ENCODE measurements at regions not wholly inside any gene's neighbourhood (a gene's known extent, or its start where the extent isn't known, plus 50 kb on each side); places are given as distances from the start of the nearest gene placed in this dataset.

DNA sequence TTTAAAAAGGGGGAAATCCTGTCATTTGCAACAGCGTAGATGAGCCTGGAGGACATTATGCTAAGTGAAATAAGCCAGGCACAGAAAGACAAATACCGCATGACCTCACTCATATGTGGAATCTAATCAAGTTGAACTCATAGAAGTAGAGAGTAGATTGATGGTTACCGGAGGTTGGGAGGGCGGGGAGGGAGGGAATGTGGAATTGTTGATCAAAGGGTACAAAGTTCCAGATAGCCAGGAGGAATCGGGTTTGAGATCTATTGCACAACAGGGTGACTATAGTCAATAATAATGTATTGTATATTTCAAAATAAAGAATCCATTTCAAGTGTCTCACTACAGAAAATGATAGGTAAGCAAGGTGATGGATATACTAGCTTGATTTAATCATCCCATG is 393.2 kb downstream of the BCOR start:
- Histone ChIP-seq H3K9me2 (replicated peaks; ENCODE audit: control insufficient read depth, low read length) (no peaks in the 10 kb centered on the region), H3K27ac (ENCODE audit: low read depth, low read length) (no peak overlapping the region), H3F3A (ENCODE audit: control insufficient read depth, insufficient read depth) (no peaks in the 10 kb centered on the region), H3K79me2 (ENCODE audit: control insufficient read depth, low read length) (no peaks in the 10 kb centered on the region), H4K20me1 (ENCODE audit: control insufficient read depth, insufficient read depth, low read depth, low read length) (no peaks in the 10 kb centered on the region), H3K36me3 (ENCODE audit: control insufficient read depth, low read length) (no peaks in the 10 kb centered on the region), H3K9me3 (ENCODE audit: control insufficient read depth, insufficient read depth, low read length) (no peaks in the 10 kb centered on the region), H3K4me2 (ENCODE audit: low read length) (no peak overlapping the region), H3K4me1 (ENCODE audit: control insufficient read depth, low read length) (no peaks in the 10 kb centered on the region), H3K4me3 (ENCODE audit: low read length) (no peak overlapping the region), H3K27me3 (ENCODE audit: control insufficient read depth, low read length) (no peaks in the 10 kb centered on the region; the same call in 1 of the 2 replicates)
- no peak for TF ChIP-seq CTCF (IDR thresholded peaks at IDR 0.05; ENCODE audit: low read depth, low read length, poor library complexity, severe bottlenecking)
- TF ChIP-seq EZH2phosphoT487 (IDR thresholded peaks at IDR 0.05; ENCODE audit: borderline replicate concordance, low read length): no peak

- TF ChIP-seq CTCF (IDR thresholded peaks at IDR 0.05; ENCODE audit: low read depth, low read length, poor library complexity, severe bottlenecking): no peak
- no peak for TF ChIP-seq EZH2phosphoT487 (IDR thresholded peaks at IDR 0.05; ENCODE audit: borderline replicate concordance, low read length)
- Histone ChIP-seq H3K36me3 (ENCODE audit: control insufficient read depth, low read length) (no peaks in the 10 kb centered on the region), H3K27me3 (ENCODE audit: control insufficient read depth, low read length) (no peaks in the 10 kb centered on the region; the same call in 1 of the 2 replicates), H3K4me2 (ENCODE audit: low read length) (no peak overlapping the region), H3K79me2 (ENCODE audit: control insufficient read depth, low read length) (no peaks in the 10 kb centered on the region), H3K4me3 (ENCODE audit: low read length) (no peak overlapping the region), H3K9me2 (replicated peaks; ENCODE audit: control insufficient read depth, low read length) (no peaks in the 10 kb centered on the region), H3F3A (ENCODE audit: control insufficient read depth, insufficient read depth) (no peaks in the 10 kb centered on the region), H3K9me3 (ENCODE audit: control insufficient read depth, insufficient read depth, low read length) (no peaks in the 10 kb centered on the region), H3K4me1 (ENCODE audit: control insufficient read depth, low read length) (no peaks in the 10 kb centered on the region), H3K27ac (ENCODE audit: low read depth, low read length) (no peak overlapping the region), H4K20me1 (ENCODE audit: control insufficient read depth, insufficient read depth, low read depth, low read length) (no peaks in the 10 kb centered on the region)
Measured at GRCh38 chrX:39705290-39705689, 392.5 kb downstream of the BCOR start.

DNA sequence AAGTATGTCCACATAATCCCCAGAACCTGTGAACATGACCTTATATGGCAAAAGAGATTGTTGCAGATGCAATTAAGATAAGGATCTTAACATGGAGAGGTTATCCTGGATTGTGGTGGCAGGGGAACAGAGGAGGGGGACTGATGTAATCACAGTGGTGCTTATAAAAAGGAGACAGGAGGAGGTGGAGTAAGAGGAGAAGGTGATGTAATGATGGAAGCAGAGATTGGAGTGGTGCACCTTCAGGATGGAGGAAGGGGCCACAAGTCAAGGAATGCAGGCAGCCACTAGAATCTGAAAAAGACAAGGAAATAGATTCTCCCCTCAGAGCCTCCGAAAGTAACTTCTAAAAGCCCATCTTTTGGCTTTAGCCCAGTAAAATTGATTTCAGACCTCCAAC is 388.4 kb downstream of the BCOR start:
- no peak overlapping the region for H3K4me2 ChIP-seq (ENCODE audit: low read length)
- H3F3A ChIP-seq (ENCODE audit: control insufficient read depth, insufficient read depth): no peaks in the 10 kb centered on the region
- H3K36me3 ChIP-seq (ENCODE audit: control insufficient read depth, low read length): no peaks in the 10 kb centered on the region
- H3K4me1 ChIP-seq (ENCODE audit: control insufficient read depth, low read length): no peaks in the 10 kb centered on the region
- H3K9me2 ChIP-seq (replicated peaks; ENCODE audit: control insufficient read depth, low read length): no peaks in the 10 kb centered on the region
- H3K4me3 ChIP-seq (ENCODE audit: low read length): no peak overlapping the region
- no peaks in the 10 kb centered on the region for H3K79me2 ChIP-seq (ENCODE audit: control insufficient read depth, low read length)
- H3K27ac ChIP-seq (ENCODE audit: low read depth, low read length): no peak overlapping the region
- no peaks in the 10 kb centered on the region for H3K9me3 ChIP-seq (ENCODE audit: control insufficient read depth, insufficient read depth, low read length)
- TF ChIP-seq EZH2phosphoT487 (IDR thresholded peaks at IDR 0.05; ENCODE audit: borderline replicate concordance, low read length) (no peak), CTCF (IDR thresholded peaks at IDR 0.05; ENCODE audit: low read depth, low read length, poor library complexity, severe bottlenecking) (no peak)
- no peaks in the 10 kb centered on the region; the same call in 1 of the 2 replicates for H3K27me3 ChIP-seq (ENCODE audit: control insufficient read depth, low read length)
- no peaks in the 10 kb centered on the region for H4K20me1 ChIP-seq (ENCODE audit: control insufficient read depth, insufficient read depth, low read depth, low read length)

- TF ChIP-seq EZH2phosphoT487 (IDR thresholded peaks at IDR 0.05; ENCODE audit: borderline replicate concordance, low read length): no peak
- TF ChIP-seq CTCF (IDR thresholded peaks at IDR 0.05; ENCODE audit: low read depth, low read length, poor library complexity, severe bottlenecking): no peak
- Histone ChIP-seq H4K20me1 (ENCODE audit: control insufficient read depth, insufficient read depth, low read depth, low read length) (no peaks in the 10 kb centered on the region), H3K4me3 (ENCODE audit: low read length) (no peak overlapping the region), H3K4me2 (ENCODE audit: low read length) (no peak overlapping the region), H3K9me2 (replicated peaks; ENCODE audit: control insufficient read depth, low read length) (no peaks in the 10 kb centered on the region), H3K27me3 (ENCODE audit: control insufficient read depth, low read length) (no peaks in the 10 kb centered on the region; the same call in 1 of the 2 replicates), H3K27ac (ENCODE audit: low read depth, low read length) (no peak overlapping the region), H3K9me3 (ENCODE audit: control insufficient read depth, insufficient read depth, low read length) (no peaks in the 10 kb centered on the region), H3F3A (ENCODE audit: control insufficient read depth, insufficient read depth) (no peaks in the 10 kb centered on the region), H3K4me1 (ENCODE audit: control insufficient read depth, low read length) (no peaks in the 10 kb centered on the region), H3K36me3 (ENCODE audit: control insufficient read depth, low read length) (no peaks in the 10 kb centered on the region), H3K79me2 (ENCODE audit: control insufficient read depth, low read length) (no peaks in the 10 kb centered on the region)
Measured at GRCh38 chrX:39709812-39710211, 387.9 kb downstream of the BCOR start.

All from DOHH2 (cell line).